Esophagus muscularis mucosa (tissue), 4 donors: ENCODE measurements at regions not wholly inside any gene's neighbourhood (a gene's known extent, or its start where the extent isn't known, plus 50 kb on each side); places are given as distances from the start of the nearest gene placed in this dataset.

Source experiments
- CTCF ChIP-seq, 3 experiments: fragments of 200-600 bp in 2 of 3; fragments of 450-650 bp in 1 of 3; sonication (generic) in 2 of 3; IDR thresholded peaks; one replicate each; pipeline ENCODE4 v1.5.1; 2017 to 2019; ENCODE audit warnings: antibody characterized with exemption in 3 of 3, mild to moderate bottlenecking in 2 of 3, moderate library complexity in 1 of 3
- EP300 ChIP-seq: sonication (generic); formaldehyde crosslinking; IDR thresholded peaks from one replicate; pipeline ENCODE4 v1.6.1; 2017; ENCODE audit warnings: antibody characterized with exemption
- POLR2A ChIP-seq: fragments of 450-650 bp; IDR thresholded peaks from one replicate; pipeline ENCODE4 v1.6.1; 2017; ENCODE audit warnings: antibody characterized with exemption, moderate library complexity, mild to moderate bottlenecking, low read depth
- POLR2AphosphoS5 ChIP-seq, 2 donors: sonication (generic); formaldehyde crosslinking; IDR thresholded peaks; one replicate each; pipeline ENCODE4 v1.6.1; 2017; ENCODE audit warnings: antibody characterized with exemption in 2 of 2

GRCh38 chr6:106882601-106883518, 91.7 kb downstream of the CD24 start:
- TF ChIP-seq EP300 (no peak), CTCF (IDR thresholded peaks at IDR 0.05) (no peak), POLR2AphosphoS5 (IDR thresholded peaks at IDR 0.05) (no peak), POLR2A (no peak)
